HG02623 (cell line): ENCODE measurements at regions not wholly inside any gene's neighbourhood (a gene's known extent, or its start where the extent isn't known, plus 50 kb on each side); places are given as distances from the start of the nearest gene placed in this dataset.

Source experiments
- ATAC-seq: cut with Tn5 transposase; IDR thresholded peaks from one replicate; pipeline ENCODE4 v1.9.1; 2021; ENCODE audit warnings: moderate library complexity; ENCODE audit not compliant: unreplicated experiment

DNA sequence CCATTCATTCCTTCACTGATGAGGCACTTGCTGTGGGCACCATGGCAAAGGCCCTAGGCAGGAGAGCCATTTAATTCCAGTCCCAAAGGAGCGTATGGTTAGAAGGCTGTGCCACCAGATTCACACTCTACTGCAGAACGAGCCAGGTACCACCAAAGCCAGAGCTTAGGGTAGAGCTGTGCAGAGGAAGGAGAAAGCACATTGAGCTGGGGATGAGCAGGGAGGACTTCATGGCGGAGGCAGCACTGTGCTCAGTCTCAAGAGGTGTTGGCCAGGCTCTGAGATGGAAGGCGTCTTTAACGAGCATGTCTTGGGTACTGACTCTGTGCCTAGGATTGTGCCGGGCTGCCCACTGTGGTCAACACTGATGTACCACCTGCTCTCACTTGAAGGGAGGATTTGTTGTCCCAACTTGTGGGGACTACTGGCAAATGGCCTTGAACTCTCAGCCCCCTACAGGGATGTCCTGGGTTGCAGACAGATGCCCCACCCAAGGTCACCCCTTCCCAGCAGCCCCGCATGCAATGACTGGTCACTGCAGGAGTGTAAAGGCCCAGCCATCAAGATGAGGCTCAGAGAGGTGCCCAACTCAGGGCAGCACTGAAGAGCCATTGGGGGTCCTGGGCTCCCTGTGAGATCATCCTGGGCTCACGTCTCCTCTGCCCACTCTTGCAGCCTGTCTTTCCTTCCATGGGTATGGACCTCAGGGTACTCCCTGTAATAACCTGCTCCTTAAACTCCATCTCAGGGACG is 251.4 kb downstream of the GLI2 start:
- no peak for ATAC-seq

DNA sequence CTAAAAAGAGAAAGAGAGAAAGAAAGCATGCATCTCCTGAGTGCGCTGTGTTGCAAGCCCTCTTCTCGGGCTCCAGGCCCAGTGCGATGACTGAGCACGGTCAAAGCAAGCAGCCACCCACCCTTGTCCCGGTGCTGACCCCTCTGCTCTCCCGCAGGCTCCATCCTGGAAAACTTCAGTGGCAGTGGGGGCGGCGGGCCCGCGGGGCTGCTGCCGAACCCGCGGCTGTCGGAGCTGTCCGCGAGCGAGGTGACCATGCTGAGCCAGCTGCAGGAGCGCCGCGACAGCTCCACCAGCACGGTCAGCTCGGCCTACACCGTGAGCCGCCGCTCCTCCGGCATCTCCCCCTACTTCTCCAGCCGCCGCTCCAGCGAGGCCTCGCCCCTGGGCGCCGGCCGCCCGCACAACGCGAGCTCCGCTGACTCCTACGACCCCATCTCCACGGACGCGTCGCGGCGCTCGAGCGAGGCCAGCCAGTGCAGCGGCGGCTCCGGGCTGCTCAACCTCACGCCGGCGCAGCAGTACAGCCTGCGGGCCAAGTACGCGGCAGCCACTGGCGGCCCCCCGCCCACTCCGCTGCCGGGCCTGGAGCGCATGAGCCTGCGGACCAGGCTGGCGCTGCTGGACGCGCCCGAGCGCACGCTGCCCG is 252.5 kb downstream of the GLI2 start:
- no peak for ATAC-seq

DNA sequence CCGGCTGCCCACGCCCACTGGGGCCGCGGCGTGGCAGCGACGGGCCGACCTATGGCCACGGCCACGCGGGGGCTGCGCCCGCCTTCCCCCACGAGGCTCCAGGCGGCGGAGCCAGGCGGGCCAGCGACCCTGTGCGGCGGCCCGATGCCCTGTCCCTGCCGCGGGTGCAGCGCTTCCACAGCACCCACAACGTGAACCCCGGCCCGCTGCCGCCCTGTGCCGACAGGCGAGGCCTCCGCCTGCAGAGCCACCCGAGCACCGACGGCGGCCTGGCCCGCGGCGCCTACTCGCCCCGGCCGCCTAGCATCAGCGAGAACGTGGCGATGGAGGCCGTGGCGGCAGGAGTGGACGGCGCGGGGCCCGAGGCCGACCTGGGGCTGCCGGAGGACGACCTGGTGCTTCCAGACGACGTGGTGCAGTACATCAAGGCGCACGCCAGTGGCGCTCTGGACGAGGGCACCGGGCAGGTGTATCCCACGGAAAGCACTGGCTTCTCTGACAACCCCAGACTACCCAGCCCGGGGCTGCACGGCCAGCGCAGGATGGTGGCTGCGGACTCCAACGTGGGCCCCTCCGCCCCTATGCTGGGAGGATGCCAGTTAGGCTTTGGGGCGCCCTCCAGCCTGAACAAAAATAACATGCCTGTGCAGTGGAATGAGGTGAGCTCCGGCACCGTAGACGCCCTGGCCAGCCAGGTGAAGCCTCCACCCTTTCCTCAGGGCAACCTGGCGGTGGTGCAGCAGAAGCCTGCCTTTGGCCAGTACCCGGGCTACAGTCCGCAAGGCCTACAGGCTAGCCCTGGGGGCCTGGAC is 253.2 kb downstream of the GLI2 start:
- no peak for ATAC-seq

DNA sequence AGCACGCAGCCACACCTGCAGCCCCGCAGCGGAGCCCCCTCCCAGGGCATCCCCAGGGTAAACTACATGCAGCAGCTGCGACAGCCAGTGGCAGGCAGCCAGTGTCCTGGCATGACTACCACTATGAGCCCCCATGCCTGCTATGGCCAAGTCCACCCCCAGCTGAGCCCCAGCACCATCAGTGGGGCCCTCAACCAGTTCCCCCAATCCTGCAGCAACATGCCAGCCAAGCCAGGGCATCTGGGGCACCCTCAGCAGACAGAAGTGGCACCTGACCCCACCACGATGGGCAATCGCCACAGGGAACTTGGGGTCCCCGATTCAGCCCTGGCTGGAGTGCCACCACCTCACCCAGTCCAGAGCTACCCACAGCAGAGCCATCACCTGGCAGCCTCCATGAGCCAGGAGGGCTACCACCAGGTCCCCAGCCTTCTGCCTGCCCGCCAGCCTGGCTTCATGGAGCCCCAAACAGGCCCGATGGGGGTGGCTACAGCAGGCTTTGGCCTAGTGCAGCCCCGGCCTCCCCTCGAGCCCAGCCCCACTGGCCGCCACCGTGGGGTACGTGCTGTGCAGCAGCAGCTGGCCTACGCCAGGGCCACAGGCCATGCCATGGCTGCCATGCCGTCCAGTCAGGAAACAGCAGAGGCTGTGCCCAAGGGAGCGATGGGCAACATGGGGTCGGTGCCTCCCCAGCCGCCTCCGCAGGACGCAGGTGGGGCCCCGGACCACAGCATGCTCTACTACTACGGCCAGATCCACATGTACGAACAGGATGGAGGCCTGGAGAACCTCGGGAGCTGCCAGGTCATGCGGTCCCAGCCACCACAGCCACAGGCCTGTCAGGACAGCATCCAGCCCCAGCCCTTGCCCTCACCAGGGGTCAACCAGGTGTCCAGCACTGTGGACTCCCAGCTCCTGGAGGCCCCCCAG is 254.1 kb downstream of the GLI2 start:
- ATAC-seq = no peak

DNA sequence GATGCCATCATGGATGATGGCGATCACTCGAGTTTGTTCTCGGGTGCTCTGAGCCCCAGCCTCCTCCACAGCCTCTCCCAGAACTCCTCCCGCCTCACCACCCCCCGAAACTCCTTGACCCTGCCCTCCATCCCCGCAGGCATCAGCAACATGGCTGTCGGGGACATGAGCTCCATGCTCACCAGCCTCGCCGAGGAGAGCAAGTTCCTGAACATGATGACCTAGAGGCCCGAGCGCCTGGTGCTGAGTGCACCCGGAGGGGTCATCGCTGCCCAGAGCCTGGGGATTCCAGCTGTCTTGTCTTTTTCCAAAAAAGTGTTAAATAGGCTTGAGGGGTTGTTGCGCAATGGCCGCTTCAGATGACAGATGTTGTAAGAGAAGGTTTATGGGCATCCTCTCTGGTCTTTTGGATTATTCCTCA is 254.8 kb downstream of the GLI2 start:
- no peak for ATAC-seq

DNA sequence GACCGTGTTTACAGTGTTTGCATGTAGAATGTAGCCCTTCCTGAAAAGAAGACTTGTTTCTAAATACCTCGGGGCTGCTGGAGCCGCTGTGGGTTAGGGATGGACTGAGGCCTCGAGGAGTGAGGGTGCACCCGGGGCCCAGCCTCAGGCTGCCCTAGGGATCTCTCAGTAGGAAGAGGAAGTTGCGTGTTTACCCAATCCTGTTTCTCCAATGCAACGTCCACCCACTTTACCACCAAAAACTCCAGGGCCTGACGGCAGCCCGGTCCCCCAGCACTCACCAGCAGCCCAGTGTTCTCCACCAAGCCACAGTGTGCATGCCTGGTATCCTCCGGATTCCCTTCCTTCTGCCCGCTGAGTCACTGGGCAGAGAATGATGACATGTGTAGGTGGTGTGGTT is 255.8 kb downstream of the GLI2 start:
- no peak for ATAC-seq

DNA sequence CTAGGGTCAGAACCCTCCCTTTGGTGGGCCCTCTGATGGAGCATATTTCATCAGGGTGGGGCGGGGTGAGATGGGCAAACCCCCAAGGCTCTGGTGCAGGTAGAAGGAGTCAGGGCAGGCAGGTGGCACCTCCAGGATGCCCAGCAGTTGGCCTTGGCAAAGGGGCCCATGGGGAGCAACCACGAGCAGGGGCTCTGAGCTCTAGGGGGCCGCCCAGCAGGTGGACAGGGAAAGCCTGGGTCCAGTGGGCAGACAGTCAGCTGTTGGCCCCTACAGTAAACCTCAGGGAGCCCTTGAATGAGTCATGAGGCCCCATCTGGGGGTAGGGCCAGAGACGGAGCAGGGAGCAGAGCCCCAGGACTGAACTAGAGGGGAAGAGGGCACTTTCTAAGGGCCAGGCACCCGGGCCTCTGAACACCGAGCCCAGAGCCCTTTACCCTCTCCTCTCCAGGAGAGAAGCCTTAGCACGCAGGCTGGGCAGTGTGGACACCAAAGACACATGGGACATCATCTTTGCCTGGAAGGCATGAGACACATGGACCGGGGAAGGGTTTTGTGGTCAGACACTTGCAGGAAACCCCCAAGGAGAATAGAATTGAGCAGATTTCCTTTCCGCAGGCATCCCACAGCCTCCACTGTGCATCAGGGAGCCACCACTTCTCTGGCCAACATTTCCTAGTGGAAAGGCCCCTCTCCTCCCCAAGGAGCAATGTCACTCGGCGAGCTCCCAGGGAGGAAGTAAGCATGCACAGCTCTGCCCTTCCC is 257.3 kb downstream of the GLI2 start:
- no peak for ATAC-seq

DNA sequence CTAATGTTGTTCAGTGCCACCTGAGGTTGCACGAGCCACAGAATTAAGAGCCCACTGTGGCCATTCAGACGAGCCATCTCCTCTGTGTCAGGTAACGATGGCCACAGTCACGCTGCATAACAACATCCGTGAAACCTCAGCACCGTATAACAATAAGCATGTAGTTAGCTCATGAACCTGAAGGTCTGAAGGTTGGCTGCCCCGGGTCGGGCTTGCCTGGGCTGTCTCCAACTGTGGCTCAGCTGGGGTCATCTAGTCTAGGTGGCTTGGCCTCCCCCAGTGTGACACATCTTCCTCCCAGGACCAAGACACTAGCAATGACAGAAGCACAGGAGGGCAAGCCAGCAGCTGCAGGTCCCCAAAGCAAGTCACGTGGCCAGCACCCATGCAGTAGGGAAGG is 258.0 kb downstream of the GLI2 start:
- no peak for ATAC-seq

DNA sequence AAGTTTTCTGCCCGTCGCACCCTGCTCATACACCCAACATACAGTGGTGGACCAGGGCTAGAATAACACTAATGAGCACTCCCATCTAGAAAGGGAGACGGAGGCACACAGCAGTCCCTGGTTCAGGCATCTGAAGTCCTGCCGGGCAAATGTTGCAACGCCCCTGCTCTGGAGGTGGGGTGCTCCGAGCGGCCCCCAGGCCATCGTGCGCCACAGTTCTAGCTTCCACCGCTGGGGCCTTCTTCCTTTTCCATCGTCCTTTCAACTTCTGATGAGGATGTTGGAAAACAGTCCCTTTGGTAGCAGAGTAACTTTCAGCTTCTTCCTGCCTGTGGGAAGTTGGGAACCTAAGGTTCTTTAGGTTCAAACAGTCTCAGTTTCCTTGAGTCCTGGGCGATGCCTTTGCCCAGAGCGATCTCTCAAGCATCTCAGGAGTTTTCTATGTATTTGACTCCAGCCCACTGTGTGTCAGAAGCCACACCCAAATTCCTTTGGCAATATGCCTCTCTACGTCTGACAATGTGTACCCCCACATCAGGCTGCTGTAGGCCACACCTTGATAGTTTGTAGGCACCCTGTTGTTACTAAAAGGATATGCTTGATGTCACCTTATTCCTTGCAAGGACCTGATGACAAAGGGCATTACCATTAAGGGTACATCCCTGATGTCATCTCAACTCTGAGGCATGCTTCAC is 258.8 kb downstream of the GLI2 start:
- no peak for ATAC-seq

DNA sequence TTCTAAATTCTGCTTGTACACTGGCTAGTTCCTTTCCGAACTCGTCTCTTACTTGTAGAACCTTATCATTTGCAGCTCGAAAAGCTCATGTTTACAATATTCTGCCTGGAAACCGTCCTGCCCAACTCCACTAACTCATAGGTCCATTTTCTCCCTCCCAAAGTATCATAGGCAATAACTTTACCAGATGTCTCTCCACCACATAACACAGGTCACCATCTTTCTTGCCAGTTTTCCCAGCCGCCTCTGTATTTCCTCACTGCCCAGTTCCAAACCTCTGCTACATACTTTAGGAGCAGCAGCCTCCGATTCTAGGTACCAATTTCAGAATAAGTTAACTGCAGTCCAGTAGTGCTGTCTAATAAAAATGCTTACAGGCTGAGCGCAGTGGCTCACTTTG is 259.5 kb downstream of the GLI2 start:
- no peak for ATAC-seq

DNA sequence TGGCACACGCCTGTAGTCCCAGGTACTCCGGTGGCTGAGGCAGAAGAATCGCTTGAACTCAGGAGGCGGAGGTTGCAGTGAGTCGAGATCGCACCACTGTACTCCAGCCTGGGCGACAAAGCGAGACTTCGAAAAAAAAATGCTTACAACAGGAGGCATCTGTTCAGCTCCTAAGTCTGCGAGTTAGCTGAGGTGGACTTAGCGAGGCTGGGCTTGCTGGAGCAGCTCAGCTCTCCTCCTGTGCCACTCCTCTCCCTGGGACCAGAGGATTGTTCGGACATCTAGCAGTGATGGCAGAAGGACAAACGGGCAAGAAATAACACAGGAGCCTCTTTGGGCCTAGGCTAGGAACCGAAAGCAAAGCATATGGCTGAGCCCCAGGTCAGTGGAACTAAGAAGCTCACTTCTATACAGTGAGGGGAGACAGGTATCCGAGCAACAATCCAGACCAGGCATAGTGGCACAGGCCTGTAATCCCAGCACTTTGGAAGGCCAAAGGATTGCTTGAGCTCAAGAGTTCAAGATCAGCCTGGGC is 260.1 kb downstream of the GLI2 start:
- ATAC-seq = no peak

DNA sequence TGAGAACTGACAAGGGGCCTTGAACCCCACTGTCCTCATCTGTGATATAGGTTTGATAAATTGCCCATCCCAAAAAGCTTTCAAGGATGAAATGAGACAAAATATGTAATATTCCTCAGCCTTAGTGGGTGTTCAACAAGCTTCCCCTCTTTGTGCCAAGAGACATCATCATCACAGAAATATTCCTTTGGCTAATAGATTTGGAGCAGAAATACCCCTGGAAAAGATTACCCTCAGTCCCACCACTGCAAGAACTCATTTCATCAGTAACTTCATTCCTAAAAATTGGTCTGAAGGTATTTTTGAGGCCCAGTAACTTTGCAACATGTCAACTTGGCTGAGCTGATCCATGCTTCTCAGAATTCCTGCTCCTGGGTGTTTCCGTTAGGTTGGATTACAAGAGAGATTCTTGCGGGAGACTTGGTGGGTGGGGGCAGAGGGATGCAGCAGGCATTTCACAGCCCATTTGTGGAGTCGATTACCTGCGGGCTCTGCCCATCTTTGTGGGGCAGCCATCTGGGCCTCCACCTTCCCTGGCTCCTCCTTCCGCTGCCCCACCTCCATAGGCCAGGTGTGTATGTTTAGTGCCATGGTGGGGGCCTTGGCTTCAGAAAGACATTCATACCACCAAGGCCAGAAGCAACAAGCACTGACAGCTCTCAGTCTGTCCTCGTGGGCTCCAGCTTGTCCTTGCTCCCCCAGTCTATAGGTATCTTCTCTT is 263.9 kb downstream of the GLI2 start:
- ATAC-seq = no peak

DNA sequence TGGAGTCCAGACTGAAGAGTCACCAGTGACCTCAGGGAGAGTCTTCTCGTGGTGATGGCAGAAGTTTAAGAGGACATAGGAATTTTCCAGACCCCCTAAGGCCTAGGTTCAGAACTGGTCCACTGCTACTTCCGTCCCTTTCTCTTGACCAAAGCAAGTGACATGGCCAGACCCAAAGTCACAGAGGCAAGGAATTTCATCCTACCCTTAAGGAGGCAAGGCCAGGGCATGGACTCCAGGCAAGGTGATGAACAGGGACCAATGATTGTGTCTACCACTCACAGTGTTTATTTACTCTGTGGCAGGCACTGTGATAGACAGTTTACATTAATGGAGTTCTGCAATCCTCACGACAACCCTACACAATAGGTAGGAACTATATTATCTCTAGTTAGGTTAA is 265.1 kb downstream of the GLI2 start:
- no peak for ATAC-seq

DNA sequence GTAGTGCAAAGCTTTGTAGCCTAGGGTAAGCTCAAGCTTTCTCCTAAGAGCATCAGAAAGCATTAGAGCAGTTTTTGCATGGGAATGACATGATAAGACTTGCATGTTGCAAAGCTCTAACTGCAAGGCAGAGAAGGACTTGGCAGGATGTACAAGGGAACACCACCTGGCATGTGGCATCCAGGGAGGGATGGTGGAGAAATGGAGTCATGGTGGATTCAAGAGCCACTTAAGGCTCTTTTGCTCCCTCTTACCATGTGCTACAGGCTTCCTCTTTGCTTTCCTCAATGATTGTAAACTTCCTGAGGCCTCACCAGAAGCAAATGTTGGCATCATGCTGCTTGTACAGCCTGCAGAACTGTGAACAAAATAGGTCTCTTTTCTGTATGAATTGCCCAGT is 266.0 kb downstream of the GLI2 start:
- ATAC-seq = no peak

DNA sequence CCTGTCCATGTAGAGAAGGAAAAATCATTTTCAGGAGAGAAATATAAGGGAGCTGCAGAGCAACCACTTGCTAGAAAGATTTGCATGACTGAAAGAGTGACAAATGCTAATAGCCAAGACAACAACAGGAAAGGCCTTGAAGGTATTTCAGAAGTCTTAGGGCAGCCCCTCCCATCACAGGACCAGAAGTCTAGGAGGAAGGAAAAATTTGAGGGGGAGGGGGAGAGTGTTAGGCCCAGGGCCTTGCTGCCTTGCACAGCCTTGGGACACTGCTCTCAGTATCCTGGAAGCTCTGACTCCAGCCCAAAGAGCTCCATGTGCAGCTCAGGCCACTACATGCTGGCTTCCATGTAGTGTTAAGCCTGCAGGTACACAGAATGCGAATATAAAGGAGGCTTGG is 266.9 kb downstream of the GLI2 start:
- no peak for ATAC-seq

DNA sequence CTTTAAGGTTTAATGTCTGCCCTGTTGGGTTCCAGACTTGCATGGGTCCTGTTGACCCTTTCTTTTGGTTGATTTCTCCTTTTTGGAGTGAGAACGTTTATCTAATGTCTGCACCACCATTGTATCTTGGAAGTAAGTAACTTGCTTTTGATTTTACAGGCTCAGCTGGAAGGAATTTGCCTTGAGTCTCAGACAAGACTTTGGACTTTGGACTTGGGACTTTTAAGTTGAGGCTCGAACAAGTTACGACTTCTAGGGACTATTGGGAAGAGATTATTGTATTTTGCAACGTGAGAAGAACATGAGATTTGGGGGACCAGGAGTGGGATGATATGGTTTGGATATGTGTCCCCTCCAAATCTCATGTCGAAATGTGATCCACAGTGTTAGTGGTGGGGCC is 267.7 kb downstream of the GLI2 start:
- no peak for ATAC-seq

DNA sequence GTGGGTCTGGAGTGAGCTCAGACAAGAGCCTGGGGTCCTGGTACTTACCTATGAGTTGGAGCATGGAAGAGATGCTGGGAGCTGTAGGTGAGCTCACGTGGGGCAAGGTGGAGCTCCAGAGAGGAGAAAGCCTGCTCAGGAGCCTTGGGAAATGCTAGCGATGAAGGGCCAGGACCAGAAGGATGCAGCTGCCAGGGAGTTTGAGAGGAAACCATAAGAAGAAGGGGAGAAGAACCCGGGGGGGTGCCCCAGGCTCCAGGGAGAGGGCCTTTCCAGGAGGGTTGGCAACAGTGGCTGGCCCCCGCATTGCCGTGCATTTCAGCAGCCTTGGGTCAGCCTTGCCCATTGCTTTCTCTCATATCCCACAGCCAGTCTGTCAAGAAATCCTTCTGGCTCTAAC is 268.7 kb downstream of the GLI2 start:
- ATAC-seq = no peak

DNA sequence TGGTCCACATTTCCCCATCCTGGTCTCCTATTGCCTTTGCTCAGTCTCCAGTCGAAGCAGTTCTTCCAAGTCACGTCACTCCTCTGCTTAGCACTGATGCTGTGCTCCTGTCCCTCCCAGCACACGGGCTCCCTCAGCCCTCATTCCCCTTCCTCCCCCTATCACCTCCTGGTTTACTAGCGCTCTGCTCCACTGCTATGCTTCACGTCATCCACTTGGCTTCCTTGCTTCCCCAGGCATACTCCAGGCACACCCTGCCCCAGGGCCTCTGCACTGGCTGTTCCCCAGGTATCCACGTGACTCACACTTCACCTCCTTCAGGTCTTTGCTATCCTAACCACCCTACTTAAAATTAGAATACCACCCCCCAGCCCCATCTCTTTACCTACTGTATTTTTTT is 269.3 kb downstream of the GLI2 start:
- ATAC-seq = no peak

DNA sequence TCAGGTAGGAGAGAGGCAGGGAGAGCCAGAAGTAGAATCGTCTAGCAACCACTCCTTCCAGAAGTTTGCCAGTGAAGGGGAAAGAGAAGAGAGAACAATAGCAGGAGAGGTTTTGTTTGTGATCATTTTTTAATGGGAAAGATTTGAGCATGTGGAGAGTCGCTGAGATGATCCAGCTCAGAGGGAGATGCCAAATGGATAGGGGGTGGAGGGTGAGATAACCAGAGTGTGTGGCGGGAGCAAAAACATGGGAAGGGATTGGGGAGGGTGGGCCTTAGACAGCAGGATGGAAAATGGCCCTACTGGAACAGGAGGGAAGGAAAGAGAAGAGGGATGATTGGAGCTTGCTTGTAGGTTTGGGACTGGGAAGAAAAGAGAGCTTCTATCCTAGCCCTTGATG is 269.8 kb downstream of the GLI2 start:
- ATAC-seq = no peak
